ENCODE measurements at regions not wholly inside any gene's neighbourhood (a gene's known extent, or its start where the extent isn't known, plus 50 kb on each side); places are given as distances from the start of the nearest gene placed in this dataset.

- WGBS (ENCODE audit: insufficient coverage): 90% methylated on average over 12 of the region's 12 CpGs
- H4K20me1 ChIP-seq (ENCODE audit: insufficient read depth, low read length): no peaks in the 10 kb centered on the region
- no peak overlapping the region for H3K9ac ChIP-seq (ENCODE audit: insufficient read depth, low read length, poor library complexity, severe bottlenecking)
- H3K27me3 Mint-ChIP-seq (ENCODE audit: low read depth in 3 of 3): peaks cover 2 to 5% (median 4%) of the 10 kb centered on the region in 3 donors
- peaks cover 0 to 13% of the 10 kb centered on the region in 2 donors for H3K9me3 ChIP-seq (replicated peaks in 1 of 2; ENCODE audit: control insufficient read depth in 1 of 2, insufficient read depth in 1 of 2, low read length in 2 of 2)
- no peak overlapping the region for H3K4me3 ChIP-seq (replicated peaks in 1 of 3; ENCODE audit: low read depth in 2 of 3, low read length in 3 of 3)
- H3K27ac Mint-ChIP-seq: no peak overlapping the region
- no peak overlapping the region for H2AFZ ChIP-seq (ENCODE audit: insufficient read depth, low read depth, low read length, poor library complexity, severe bottlenecking)
- peaks cover 3 to 10% (median 7%) of the 10 kb centered on the region in 7 donors for H3K9me3 Mint-ChIP-seq
- intact Hi-C loops (cut with micrococcal nuclease): no loop called here
- H3K4me1 Mint-ChIP-seq: no peaks in the 10 kb centered on the region
- peaks cover 0 to 3% of the 10 kb centered on the region in 2 donors for H3K27me3 ChIP-seq (ENCODE audit: control insufficient read depth in 2 of 2, insufficient read depth in 2 of 2, low read length in 2 of 2)
- DNase-seq: no peak
- no peak overlapping the region for H3K27ac ChIP-seq (ENCODE audit: low read depth in 1 of 2, low read length in 2 of 2)
- H3K4me3 Mint-ChIP-seq: no peak overlapping the region
- no peak for TF ChIP-seq CTCF (IDR thresholded peaks at IDR 0.05)
- no peaks in the 10 kb centered on the region for H3K79me2 ChIP-seq (ENCODE audit: insufficient read depth, low read length)
- H3K4me1 ChIP-seq (ENCODE audit: control insufficient read depth in 1 of 2, insufficient read depth in 2 of 2, low read length in 2 of 2): no peaks in the 10 kb centered on the region
- no peaks in the 10 kb centered on the region for H3K36me3 ChIP-seq (replicated peaks in 1 of 2; ENCODE audit: control insufficient read depth in 1 of 2, insufficient read depth in 2 of 2, low read length in 2 of 2)
- H3K4me2 ChIP-seq (replicated peaks; ENCODE audit: extremely low read depth, low read length, poor library complexity, severe bottlenecking): no peak overlapping the region
- no peaks in the 10 kb centered on the region for H3K36me3 Mint-ChIP-seq
Measured at GRCh38 chr18:78602430-78602829, 377.2 kb upstream of the SALL3 start.

GRCh38 chr18:78603102-78603983 is 376.3 kb upstream of the SALL3 start:
- Mint-ChIP-seq H3K27ac (no peak overlapping the region), H3K27me3 (ENCODE audit: low read depth in 3 of 3) (peaks cover 2 to 4% (median 2%) of the 10 kb centered on the region in 3 donors), H3K4me1 (no peaks in the 10 kb centered on the region), H3K4me3 (no peak overlapping the region), H3K36me3 (no peaks in the 10 kb centered on the region), H3K9me3 (peaks cover 3 to 10% (median 7%) of the 10 kb centered on the region in 7 donors)
- no peak for TF ChIP-seq CTCF (IDR thresholded peaks at IDR 0.05)
- Histone ChIP-seq H3K27me3 (ENCODE audit: control insufficient read depth in 2 of 2, insufficient read depth in 2 of 2, low read length in 2 of 2) (peaks cover 0 to 3% of the 10 kb centered on the region in 2 donors), H3K27ac (ENCODE audit: low read depth in 1 of 2, low read length in 2 of 2) (no peak overlapping the region), H3K4me1 (ENCODE audit: control insufficient read depth in 1 of 2, insufficient read depth in 2 of 2, low read length in 2 of 2) (no peaks in the 10 kb centered on the region), H4K20me1 (ENCODE audit: insufficient read depth, low read length) (no peaks in the 10 kb centered on the region), H3K4me2 (replicated peaks; ENCODE audit: extremely low read depth, low read length, poor library complexity, severe bottlenecking) (no peak overlapping the region), H3K79me2 (ENCODE audit: insufficient read depth, low read length) (no peaks in the 10 kb centered on the region), H2AFZ (ENCODE audit: insufficient read depth, low read depth, low read length, poor library complexity, severe bottlenecking) (no peak overlapping the region), H3K9me3 (replicated peaks in 1 of 2; ENCODE audit: control insufficient read depth in 1 of 2, insufficient read depth in 1 of 2, low read length in 2 of 2) (peaks cover 0 to 13% of the 10 kb centered on the region in 2 donors), H3K36me3 (replicated peaks in 1 of 2; ENCODE audit: control insufficient read depth in 1 of 2, insufficient read depth in 2 of 2, low read length in 2 of 2) (no peaks in the 10 kb centered on the region), H3K4me3 (replicated peaks in 1 of 3; ENCODE audit: low read depth in 2 of 3, low read length in 3 of 3) (no peak overlapping the region), H3K9ac (ENCODE audit: insufficient read depth, low read length, poor library complexity, severe bottlenecking) (no peak overlapping the region)
- intact Hi-C loops (cut with micrococcal nuclease): no loop called here
- DNase-seq: no peak
- 58% methylated on average over 19 of the region's 25 CpGs for WGBS (ENCODE audit: insufficient coverage)
